Upper lobe of right lung (tissue), 1 donor: ENCODE measurements at regions not wholly inside any gene's neighbourhood (a gene's known extent, or its start where the extent isn't known, plus 50 kb on each side); places are given as distances from the start of the nearest gene placed in this dataset.

Experiments used
- ATAC-seq: fragments of 200-7000 bp; cut with Tn5 transposase; one replicate; pipeline ENCODE4 v1.9.1; 2020; ENCODE audit warnings: mild to moderate bottlenecking, moderate library complexity
- DNase-seq: peaks from one replicate; pipeline ENCODE4 v3.0.0-alpha.2; 2020
- H3K27ac ChIP-seq: fragments of 200-600 bp; one replicate; pipeline ENCODE4 v1.8.0; 2022
- H3K27me3 ChIP-seq: fragments of 200-600 bp; one replicate; pipeline ENCODE4 v1.8.0; 2022; ENCODE audit warnings: mild to moderate bottlenecking
- H3K36me3 ChIP-seq: fragments of 200-600 bp; one replicate; pipeline ENCODE4 v1.8.0; 2022
- H3K4me1 ChIP-seq: fragments of 200-600 bp; one replicate; pipeline ENCODE4 v1.8.0; 2022
- H3K4me3 ChIP-seq: fragments of 200-600 bp; one replicate; pipeline ENCODE4 v1.8.0; 2022; ENCODE audit warnings: mild to moderate bottlenecking
- H3K9me3 ChIP-seq: fragments of 200-600 bp; one replicate; pipeline ENCODE4 v1.8.0; 2022
- CTCF ChIP-seq: fragments of 200-600 bp; IDR thresholded peaks from one replicate; pipeline ENCODE4 v1.8.0; 2022; ENCODE audit warnings: antibody characterized with exemption
- intact Hi-C: fragments of 100-400 bp; cut with DNase I; formaldehyde crosslinking; loops from one replicate; pipeline ENCODE4 v1.11.0; 2022
- donor health status: DM: no; HTN: yes; CAD: no; lungs with severe emphysema.

GRCh38 chr9:108360304-108360703, 495.5 kb downstream of the ACTL7B start:
- no peaks in the 10 kb centered on the region for H3K9me3 ChIP-seq
- H3K4me3 ChIP-seq = no peak overlapping the region
- ATAC-seq = no peak
- no peaks in the 10 kb centered on the region for H3K36me3 ChIP-seq
- intact Hi-C loops = no loop called here
- no peak for TF ChIP-seq CTCF
- no peak overlapping the region for H3K27ac ChIP-seq
- H3K4me1 ChIP-seq = no peaks in the 10 kb centered on the region
- no peaks in the 10 kb centered on the region for H3K27me3 ChIP-seq
- no peak for DNase-seq

- no peak for TF ChIP-seq CTCF
- Histone ChIP-seq H3K36me3 (no peaks in the 10 kb centered on the region), H3K27me3 (no peaks in the 10 kb centered on the region), H3K27ac (no peak overlapping the region), H3K4me3 (no peak overlapping the region), H3K9me3 (no peaks in the 10 kb centered on the region), H3K4me1 (no peaks in the 10 kb centered on the region)
- intact Hi-C loops = no loop called here
- ATAC-seq (no peak), DNase-seq (no peak)
Observed at GRCh38 chr9:108356806-108357205, 499.0 kb downstream of the ACTL7B start.

GRCh38 chr9:108351571-108351970, 504.2 kb downstream of the ACTL7B start:
- no peaks in the 10 kb centered on the region for H3K9me3 ChIP-seq
- DNase-seq (no peak), ATAC-seq (no peak)
- no peak overlapping the region for H3K27ac ChIP-seq
- no peaks in the 10 kb centered on the region for H3K36me3 ChIP-seq
- no peaks in the 10 kb centered on the region for H3K4me1 ChIP-seq
- intact Hi-C loops = no loop called here
- no peak overlapping the region for H3K4me3 ChIP-seq
- TF ChIP-seq CTCF = no peak
- H3K27me3 ChIP-seq = no peaks in the 10 kb centered on the region

- Histone ChIP-seq H3K4me1 (no peaks in the 10 kb centered on the region), H3K27ac (no peak overlapping the region), H3K36me3 (no peaks in the 10 kb centered on the region), H3K4me3 (no peak overlapping the region), H3K27me3 (no peaks in the 10 kb centered on the region), H3K9me3 (no peaks in the 10 kb centered on the region)
- ATAC-seq = no peak
- DNase-seq = no peak
- no peak for TF ChIP-seq CTCF
- intact Hi-C loops = no loop called here
Observed at GRCh38 chr9:108347463-108348188, 508.2 kb downstream of the ACTL7B start.

GRCh38 chr9:108345826-108346225, 510.0 kb downstream of the ACTL7B start:
- no peak for TF ChIP-seq CTCF
- Histone ChIP-seq H3K4me3 (no peak overlapping the region), H3K9me3 (no peaks in the 10 kb centered on the region), H3K27ac (no peak overlapping the region), H3K27me3 (no peaks in the 10 kb centered on the region), H3K36me3 (no peaks in the 10 kb centered on the region), H3K4me1 (no peaks in the 10 kb centered on the region)
- ATAC-seq (no peak), DNase-seq (no peak)
- intact Hi-C loops = no loop called here

- H3K27ac ChIP-seq = no peak overlapping the region
- H3K4me1 ChIP-seq = no peaks in the 10 kb centered on the region
- H3K36me3 ChIP-seq = no peaks in the 10 kb centered on the region
- no peak for TF ChIP-seq CTCF
- H3K9me3 ChIP-seq = no peaks in the 10 kb centered on the region
- no peaks in the 10 kb centered on the region for H3K27me3 ChIP-seq
- ATAC-seq = no peak
- intact Hi-C loops = no loop called here
- DNase-seq = no peak
- no peak overlapping the region for H3K4me3 ChIP-seq
Observed at GRCh38 chr9:108339251-108339650, 516.5 kb downstream of the ACTL7B start.
